Left colon (tissue), 2 donors: ENCODE measurements at regions not wholly inside any gene's neighbourhood (a gene's known extent, or its start where the extent isn't known, plus 50 kb on each side); places are given as distances from the start of the nearest gene placed in this dataset.
A peak's percentile ranks its signal among the peaks of the same experiment; 100 is the strongest.

ENCODE experiments used
- ATAC-seq: fragments of 200-7000 bp; cut with Tn5 transposase; one replicate; pipeline ENCODE4 v1.9.1; 2020; ENCODE audit warnings: mild to moderate bottlenecking, moderate library complexity
- DNase-seq, 2 donors: peaks; one replicate each; pipeline ENCODE4 v3.0.0-alpha.2; 2020
- intact Hi-C, 2 donors: fragments of 100-400 bp; cut with DNase I in 1 of 2; cut with micrococcal nuclease in 1 of 2; formaldehyde crosslinking; loops; one replicate each; pipeline versions ENCODE4 v1.11.2 to v1.14.0; 2022; cut with DNase I, micrococcal nuclease
- donor health status: DM: no; HTN: no; CAD: no.
- donor health status: DM: yes; HTN: yes; CAD: no.

GRCh38 chr2:36087344-36087743 is 268.2 kb upstream of the CRIM1 start:
- no peak for DNase-seq
- intact Hi-C loops: no loop called here
- ATAC-seq: no peak

DNA sequence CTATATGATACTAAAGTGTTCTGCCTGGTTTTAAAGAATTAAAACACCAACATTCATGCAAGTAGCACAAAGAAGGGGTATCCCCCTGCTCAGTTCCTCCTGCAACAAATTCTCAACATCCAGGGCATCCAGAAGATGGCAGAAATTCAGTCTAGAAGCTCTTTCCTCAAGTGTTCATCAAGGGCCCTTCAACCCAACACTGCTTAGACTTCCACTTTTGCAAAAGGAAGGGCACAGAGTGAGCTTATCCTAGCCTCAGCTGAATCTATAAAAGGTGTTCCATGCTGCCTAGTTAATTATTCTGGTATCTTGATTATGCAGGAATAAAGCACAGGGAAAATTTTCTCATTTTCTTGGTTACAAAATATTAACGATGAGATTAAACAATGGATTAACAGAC is 275.8 kb upstream of the CRIM1 start:
- no peak for DNase-seq
- intact Hi-C loops: no loop called here
- no peak for ATAC-seq

DNA sequence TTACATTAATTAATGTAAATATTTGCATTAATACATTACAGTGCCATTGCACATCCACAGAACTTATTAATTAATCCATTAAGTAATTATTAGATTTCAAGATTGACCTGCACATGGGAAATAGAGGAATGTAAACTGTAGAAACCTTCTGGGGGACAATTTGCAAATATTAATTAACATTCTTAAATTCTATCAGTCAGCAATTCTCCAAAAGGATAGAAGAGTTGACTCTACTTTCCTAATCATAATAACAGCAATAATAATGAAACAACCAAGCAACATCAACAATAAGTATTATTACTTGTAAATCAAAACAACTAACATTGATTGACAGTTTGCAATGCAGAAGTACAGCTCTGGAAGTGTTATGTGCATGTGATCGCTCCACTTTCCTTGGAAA is 281.6 kb upstream of the CRIM1 start:
- no peak for DNase-seq
- ATAC-seq: no peak
- intact Hi-C loops: no loop called here

GRCh38 chr2:36071698-36072097 is 283.9 kb upstream of the CRIM1 start:
- intact Hi-C loops: no loop called here
- DNase-seq (no peak), ATAC-seq (no peak)

DNA sequence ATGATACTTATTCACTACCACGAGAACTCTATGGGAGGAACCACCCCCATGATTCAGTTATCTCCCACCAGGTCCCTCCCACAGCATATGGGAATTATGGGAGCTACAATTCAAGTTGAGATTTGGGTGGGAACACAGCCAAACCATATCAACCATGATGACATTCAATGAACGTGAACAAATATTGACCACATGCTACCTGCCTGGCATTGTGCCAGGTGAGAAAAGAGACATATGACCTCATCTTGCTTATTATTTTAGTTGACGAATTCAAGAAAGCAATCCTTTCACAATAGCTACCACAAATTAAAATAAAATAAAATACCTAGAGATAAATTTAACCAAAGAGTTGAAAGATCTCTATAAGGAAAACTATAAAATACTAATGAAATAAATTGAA is 286.5 kb upstream of the CRIM1 start:
- ATAC-seq: peak; percentile 31
- DNase-seq: no peak

GRCh38 chr2:36068086-36068485 is 287.5 kb upstream of the CRIM1 start:
- DNase-seq (no peak), ATAC-seq (no peak)
- intact Hi-C loops: no loop called here

More for the DNA sequence above, 286.5 kb upstream of the CRIM1 start:
- intact Hi-C loops: no loop called here

DNA sequence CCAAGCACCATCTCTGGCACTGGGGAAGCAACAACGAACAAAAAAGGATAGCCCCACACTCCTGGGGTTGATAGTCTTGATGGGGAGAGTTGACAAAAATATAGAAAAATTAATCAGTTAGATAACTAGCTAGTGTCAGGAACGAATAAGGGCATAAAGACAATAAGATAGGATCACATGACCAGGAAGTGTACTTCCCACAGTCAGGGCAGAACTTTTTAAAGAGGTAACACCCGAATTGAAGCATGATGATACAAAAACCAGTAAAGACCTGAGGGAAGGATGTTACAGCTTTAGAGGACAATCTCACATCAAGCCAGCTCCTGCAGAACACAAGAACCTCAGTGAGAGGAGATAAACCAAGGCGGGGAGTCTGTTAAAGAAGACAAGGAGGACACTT is 295.4 kb upstream of the CRIM1 start:
- ATAC-seq: peak; percentile 89
- intact Hi-C loops: no loop called here

GRCh38 chr2:36059691-36060090 is 295.9 kb upstream of the CRIM1 start:
- peak; percentile 94 for ATAC-seq
- intact Hi-C loops: no loop called here
- no peak for DNase-seq

More for the DNA sequence above, 295.4 kb upstream of the CRIM1 start:
- DNase-seq: peak in 1 of 2 donors; percentile 2

DNA sequence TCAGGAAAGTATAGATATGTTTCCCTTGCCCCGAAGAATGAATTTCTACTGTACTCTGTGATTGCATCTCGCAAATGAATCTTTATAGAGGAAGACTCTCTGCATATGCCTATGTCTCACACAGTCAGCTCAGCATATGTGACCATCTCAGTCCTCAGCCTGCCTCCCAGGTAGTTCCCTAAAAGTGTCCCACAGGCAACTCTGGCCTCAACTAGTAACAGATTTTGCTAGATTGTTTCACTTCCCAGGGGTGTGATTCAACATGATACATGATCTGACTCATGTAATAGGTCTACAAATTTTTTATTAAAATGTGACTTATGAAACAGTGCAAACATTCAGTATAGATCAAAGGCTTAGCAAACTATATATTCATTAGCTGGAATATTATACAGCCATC is 296.6 kb upstream of the CRIM1 start:
- peak; percentile 9 for ATAC-seq
- no peak for DNase-seq
- intact Hi-C loops: no loop called here

GRCh38 chr2:36058076-36058475 is 297.5 kb upstream of the CRIM1 start:
- no peak for DNase-seq

DNA sequence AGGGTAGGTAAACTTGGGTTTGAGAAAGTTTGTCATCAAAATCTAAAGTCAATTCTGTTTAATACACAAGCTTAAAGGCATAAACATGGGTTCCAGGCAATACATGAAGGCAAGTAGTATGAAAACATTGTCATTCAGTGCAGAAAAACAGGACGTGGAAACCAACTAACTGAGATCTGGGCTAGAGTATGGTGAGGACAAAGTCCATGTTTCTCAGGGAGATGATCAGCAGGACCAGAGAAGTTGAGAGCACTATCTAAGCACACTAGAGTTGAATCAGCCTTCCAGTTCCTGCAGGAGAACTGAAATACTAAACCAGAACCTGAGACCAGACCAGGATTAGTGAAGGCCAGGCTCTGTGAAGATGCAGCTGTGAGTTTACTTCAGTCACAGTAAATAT is 302.8 kb upstream of the CRIM1 start:
- no peak for DNase-seq
- intact Hi-C loops: no loop called here
- ATAC-seq: no peak

More at GRCh38 chr2:36058076-36058475, 297.5 kb upstream of the CRIM1 start:
- intact Hi-C loops: no loop called here
- ATAC-seq: no peak

GRCh38 chr2:36044411-36044810 is 311.2 kb upstream of the CRIM1 start:
- no peak for DNase-seq
- intact Hi-C loops: no loop called here
- ATAC-seq: no peak

DNA sequence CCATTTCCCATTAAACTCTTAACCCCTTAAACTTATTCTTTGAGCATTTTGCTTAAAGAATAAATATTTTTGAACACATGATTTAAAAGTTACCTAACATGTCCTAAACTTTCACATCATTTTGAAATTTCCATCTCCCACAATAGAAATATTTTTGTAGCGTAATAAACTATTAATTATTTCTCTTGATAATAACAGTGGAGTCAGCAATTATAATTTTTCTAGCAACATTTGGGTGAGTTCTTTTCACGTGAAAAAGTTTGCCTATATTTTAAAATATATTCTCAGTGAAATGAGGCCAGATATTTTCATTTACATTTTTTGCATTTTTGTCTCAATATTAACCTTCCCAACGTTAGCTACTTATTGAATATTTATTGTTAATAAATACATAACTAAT is 320.4 kb upstream of the CRIM1 start:
- DNase-seq (no peak), ATAC-seq (no peak)
- intact Hi-C loops: no loop called here

DNA sequence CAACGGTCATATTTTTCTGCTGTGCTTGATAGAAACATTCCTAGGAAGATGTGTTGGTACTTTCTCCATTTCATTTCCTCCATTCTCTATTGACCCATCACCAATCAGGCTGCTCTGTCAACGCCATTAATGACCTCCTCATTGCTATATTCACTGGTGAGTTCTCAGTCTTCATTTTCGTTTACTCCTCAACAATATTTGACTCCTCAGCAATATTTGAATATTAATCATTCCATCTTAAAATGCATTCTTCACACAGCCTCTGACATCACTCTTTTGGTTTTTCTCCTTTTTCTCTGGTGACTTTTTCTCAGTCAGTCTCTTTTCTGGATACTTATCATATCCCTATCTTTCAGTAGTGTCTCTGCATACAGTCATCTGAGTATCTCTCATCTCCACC is 323.5 kb upstream of the CRIM1 start:
- intact Hi-C loops: no loop called here
- ATAC-seq (no peak), DNase-seq (no peak)

DNA sequence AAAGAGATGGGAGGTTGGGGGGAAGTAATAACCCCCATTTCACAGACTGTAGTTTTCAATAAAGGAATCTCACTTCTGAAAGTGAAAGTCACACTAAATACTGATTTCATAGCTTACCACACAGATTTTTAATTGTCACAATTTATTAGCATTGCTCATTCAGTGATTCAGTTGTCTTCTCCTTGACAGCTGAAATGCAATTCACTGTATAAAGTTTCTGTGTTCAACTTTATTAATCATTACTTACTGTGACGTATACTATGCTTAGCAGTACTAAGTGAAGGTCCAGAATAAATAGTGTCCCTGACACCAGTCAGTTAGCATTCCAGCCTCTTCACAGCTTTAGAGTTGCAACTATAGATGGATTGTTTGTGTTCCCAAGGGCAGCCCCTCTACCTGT is 324.1 kb upstream of the CRIM1 start:
- ATAC-seq: no peak
- DNase-seq: no peak
- intact Hi-C loops: no loop called here

- intact Hi-C loops: no loop called here
- ATAC-seq (no peak), DNase-seq (no peak)
These were observed 328.0 kb upstream of the CRIM1 start for GRCh38 chr2:36027616-36028015.

DNA sequence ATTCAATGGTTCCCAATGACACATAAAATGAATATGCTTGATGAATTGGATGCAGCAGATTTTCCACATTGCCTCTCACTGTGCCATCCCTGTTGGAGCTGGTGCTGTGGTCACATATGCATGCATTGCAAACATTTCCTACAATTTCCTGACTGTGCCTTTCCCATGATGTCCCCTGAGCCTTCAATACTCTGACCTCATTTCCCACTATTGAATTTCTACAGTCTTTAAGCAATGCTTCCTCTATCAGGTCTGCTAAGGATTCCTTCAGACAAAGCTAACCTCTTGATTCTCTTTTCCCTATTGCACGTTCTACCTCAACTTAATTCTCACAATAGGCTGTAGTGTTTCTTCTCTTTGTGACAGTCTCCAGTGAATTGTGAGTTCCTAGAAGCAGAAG is 342.5 kb upstream of the CRIM1 start:
- no peak for DNase-seq
- intact Hi-C loops: no loop called here
- no peak for ATAC-seq

DNA sequence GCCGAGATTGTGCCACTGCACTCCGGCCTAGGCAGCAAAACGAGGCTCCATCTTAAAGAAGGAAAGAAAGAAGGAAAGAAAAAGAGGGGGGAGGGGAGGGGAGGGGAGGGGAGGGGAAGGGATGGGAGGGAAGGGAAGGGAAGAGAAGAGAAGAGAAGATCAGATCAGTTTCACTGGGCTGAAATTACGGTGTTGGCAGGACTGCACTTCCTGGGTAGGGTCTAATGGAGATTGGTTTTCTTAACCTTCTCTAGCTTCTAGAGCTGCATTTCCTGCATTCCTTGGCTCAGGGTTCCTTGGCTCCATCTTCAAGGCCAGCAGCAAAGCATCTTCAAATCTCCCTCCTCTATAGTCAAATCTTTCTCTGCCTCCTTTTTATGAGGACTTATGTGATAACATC is 349.1 kb upstream of the CRIM1 start:
- ATAC-seq (no peak), DNase-seq (no peak)
- intact Hi-C loops: no loop called here

- no peak for DNase-seq
- intact Hi-C loops: no loop called here
- ATAC-seq: no peak
These were observed 352.6 kb upstream of the CRIM1 start for GRCh38 chr2:36002941-36003340.

DNA sequence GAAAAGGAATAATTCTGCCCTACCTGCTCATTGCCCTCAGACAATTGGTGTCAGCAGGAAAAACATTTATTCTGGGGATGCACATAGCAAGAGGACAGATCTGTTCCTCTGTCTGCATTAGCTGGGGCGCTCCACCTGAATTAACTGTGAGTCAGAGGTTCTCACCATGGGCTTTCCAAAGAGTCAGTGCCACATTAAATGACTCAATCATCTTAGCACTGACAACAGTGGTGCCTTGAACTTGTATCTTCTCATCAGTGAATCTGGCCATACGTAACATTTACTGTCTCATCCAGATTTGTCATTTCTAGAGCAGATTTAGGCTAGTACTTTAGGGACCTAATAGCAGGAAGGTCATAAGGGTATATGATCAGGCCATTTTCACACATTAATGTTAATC is 358.1 kb upstream of the CRIM1 start:
- intact Hi-C loops: no loop called here
- ATAC-seq (no peak), DNase-seq (no peak)

DNA sequence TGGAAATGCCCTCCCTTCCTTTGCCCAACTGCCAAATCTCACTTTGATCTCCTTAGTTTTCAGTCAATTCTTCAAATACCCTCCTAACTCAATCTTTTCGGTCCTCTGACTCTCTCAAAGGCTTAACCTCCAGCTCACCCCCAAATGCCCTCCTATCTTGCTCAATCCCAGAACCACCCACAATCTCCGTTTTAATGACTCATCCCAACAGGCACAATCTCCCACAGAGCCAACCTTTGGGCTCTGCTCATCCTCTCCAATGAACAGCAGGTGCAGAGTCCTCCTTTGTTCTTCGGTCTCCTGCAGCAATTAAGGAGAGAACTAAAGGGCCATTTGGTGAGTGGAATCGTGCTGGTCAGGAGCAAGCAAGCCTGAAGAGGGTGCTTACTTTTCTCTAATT is 366.1 kb upstream of the CRIM1 start:
- no peak for ATAC-seq
- no peak for DNase-seq
- intact Hi-C loops: no loop called here

GRCh38 chr2:35989040-35989439 is 366.5 kb upstream of the CRIM1 start:
- intact Hi-C loops: no loop called here
- ATAC-seq: no peak
- no peak for DNase-seq
